ENCODE measurements at regions not wholly inside any gene's neighbourhood (a gene's known extent, or its start where the extent isn't known, plus 50 kb on each side); places are given as distances from the start of the nearest gene placed in this dataset.

GRCh38 chr9:96078897-96079490, 203.5 kb downstream of the ERCC6L2 start:
- TF ChIP-seq, protein P1, sequence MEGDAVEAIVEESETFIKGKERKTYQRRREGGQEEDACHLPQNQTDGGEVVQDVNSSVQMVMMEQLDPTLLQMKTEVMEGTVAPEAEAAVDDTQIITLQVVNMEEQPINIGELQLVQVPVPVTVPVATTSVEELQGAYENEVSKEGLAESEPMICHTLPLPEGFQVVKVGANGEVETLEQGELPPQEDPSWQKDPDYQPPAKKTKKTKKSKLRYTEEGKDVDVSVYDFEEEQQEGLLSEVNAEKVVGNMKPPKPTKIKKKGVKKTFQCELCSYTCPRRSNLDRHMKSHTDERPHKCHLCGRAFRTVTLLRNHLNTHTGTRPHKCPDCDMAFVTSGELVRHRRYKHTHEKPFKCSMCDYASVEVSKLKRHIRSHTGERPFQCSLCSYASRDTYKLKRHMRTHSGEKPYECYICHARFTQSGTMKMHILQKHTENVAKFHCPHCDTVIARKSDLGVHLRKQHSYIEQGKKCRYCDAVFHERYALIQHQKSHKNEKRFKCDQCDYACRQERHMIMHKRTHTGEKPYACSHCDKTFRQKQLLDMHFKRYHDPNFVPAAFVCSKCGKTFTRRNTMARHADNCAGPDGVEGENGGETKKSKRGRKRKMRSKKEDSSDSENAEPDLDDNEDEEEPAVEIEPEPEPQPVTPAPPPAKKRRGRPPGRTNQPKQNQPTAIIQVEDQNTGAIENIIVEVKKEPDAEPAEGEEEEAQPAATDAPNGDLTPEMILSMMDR (IDR thresholded peaks at IDR 0.05) = peak in 1 of 4 donors; percentile 21
- no peak for TF ChIP-seq POLR2A (IDR thresholded peaks at IDR 0.05)

Measured in right lobe of liver (tissue), 4 donors.